PC-3 (cell line): ENCODE measurements at regions not wholly inside any gene's neighbourhood (a gene's known extent, or its start where the extent isn't known, plus 50 kb on each side); places are given as distances from the start of the nearest gene placed in this dataset.

Experiments used
- ATAC-seq: fragments of 200-7000 bp; cut with Tn5 transposase; 2 replicates; pipeline ENCODE4 v1.9.1; 2020; ENCODE audit warnings: mild to moderate bottlenecking, moderate library complexity
- BruUV-seq: library from RNA; stranded (reverse); fragments of 400-500 nt; replicated peaks from 2 replicates; lab custom pipeline; 2021; lab: Mats Ljungman, UMichigan
- CTCF ChIA-PET: fragments of 300-600 bp; sonication (Branson Sonifier 250); formaldehyde crosslinking; loops from one replicate; lab custom pipeline; 2022; ENCODE audit warnings: antibody characterized with exemption; lab: Charles Lee
- POLR2A ChIA-PET: fragments of 300-600 bp; sonication (Branson Sonifier 250); formaldehyde crosslinking; loops from one replicate; lab custom pipeline; 2022; ENCODE audit warnings: antibody characterized with exemption; ENCODE audit not compliant: unreplicated experiment; lab: Charles Lee
- DNase-seq: peaks from one replicate; pipeline ENCODE4 v3.0.0-alpha.2; 2015
- H2AFZ ChIP-seq: fragments of 300-600 bp; sonication (generic); 2 replicates; pipeline ENCODE4 v1.6.0; 2016; ENCODE audit warnings: antibody characterized with exemption, low read length
- H3F3A ChIP-seq: fragments of 300-600 bp; sonication (generic); one replicate; pipeline ENCODE4 v1.6.0; 2017; ENCODE audit warnings: antibody characterized with exemption, low read length, control low read depth, mild to moderate bottlenecking; ENCODE audit not compliant: unreplicated experiment
- H3K27ac ChIP-seq: fragments of 300-600 bp; sonication (generic); 2 replicates; pipeline ENCODE4 v1.5.1; 2016; ENCODE audit warnings: mild to moderate bottlenecking, low read length
- H3K27me3 ChIP-seq: fragments of 300-600 bp; sonication (generic); 2 replicates; pipeline ENCODE4 v1.6.1; 2016; ENCODE audit warnings: low read length, mixed read lengths
- H3K36me3 ChIP-seq: fragments of 300-600 bp; sonication (generic); 2 replicates; pipeline ENCODE4 v1.6.1; 2016; ENCODE audit warnings: low read depth, mixed run types, low read length, mixed read lengths
- H3K4me1 ChIP-seq: fragments of 300-600 bp; sonication (generic); 2 replicates; pipeline ENCODE4 v1.5.1; 2016; ENCODE audit warnings: low read length; ENCODE audit not compliant: insufficient read depth
- H3K4me2 ChIP-seq: fragments of 300-600 bp; sonication (generic); 2 replicates; pipeline ENCODE4 v1.6.0; 2016; ENCODE audit warnings: low read length
- H3K4me3 ChIP-seq: fragments of 300-600 bp; sonication (generic); 2 replicates; pipeline ENCODE4 v1.5.1; 2016; ENCODE audit warnings: mild to moderate bottlenecking, low read length, mixed read lengths
- H3K79me2 ChIP-seq: fragments of 300-600 bp; sonication (generic); 2 replicates; pipeline ENCODE4 v1.6.1; 2017; ENCODE audit warnings: low read length, mixed read lengths
- H3K9ac ChIP-seq: fragments of 300-600 bp; sonication (generic); 2 replicates; pipeline ENCODE4 v1.6.0; 2016; ENCODE audit warnings: mild to moderate bottlenecking, low read length
- H3K9me2 ChIP-seq: fragments of 300-600 bp; sonication (generic); replicated peaks from 2 replicates; pipeline ENCODE4 v1.6.1; 2016; ENCODE audit warnings: mixed run types, low read length, mixed read lengths
- H3K9me3 ChIP-seq: fragments of 300-600 bp; sonication (generic); 2 replicates; pipeline ENCODE4 v1.6.1; 2016; ENCODE audit warnings: low read length, mixed read lengths
- H4K20me1 ChIP-seq: fragments of 300-600 bp; sonication (generic); 2 replicates; pipeline ENCODE4 v1.6.1; 2016; ENCODE audit warnings: low read length, mixed read lengths
- CTCF ChIP-seq: fragments of 300-600 bp; sonication (generic); conservative IDR thresholded peaks from 2 replicates; pipeline ENCODE4 v1.5.1; 2017; ENCODE audit warnings: antibody characterized with exemption, low read depth, mild to moderate bottlenecking, low read length
- EZH2 ChIP-seq: fragments of 300-600 bp; sonication (generic); IDR thresholded peaks from one replicate; pipeline ENCODE4 v1.6.1; 2017; ENCODE audit warnings: antibody characterized with exemption, mild to moderate bottlenecking, low read length; ENCODE audit not compliant: unreplicated experiment
- EZH2phosphoT487 ChIP-seq: fragments of 300-600 bp; sonication (generic); IDR thresholded peaks from 2 replicates; pipeline ENCODE4 v1.6.1; 2018; ENCODE audit warnings: mild to moderate bottlenecking, antibody characterized with exemption, low read length, borderline replicate concordance
- intact Hi-C: fragments of 100-400 bp; cut with micrococcal nuclease; formaldehyde crosslinking; loops from 2 replicates; pipeline ENCODE4 v1.9.0; 2023

- no peaks in the 10 kb centered on the region for H3F3A ChIP-seq
- H3K4me2 ChIP-seq: no peak overlapping the region
- no peaks in the 10 kb centered on the region for H3K36me3 ChIP-seq
- H3K27me3 ChIP-seq: no peaks in the 10 kb centered on the region
- no peak overlapping the region for H3K9ac ChIP-seq
- no peaks in the 10 kb centered on the region for H3K79me2 ChIP-seq
- no peak for DNase-seq
- intact Hi-C loops: no loop called here
- ChIA-PET POLR2A (no interaction called here), CTCF (no interaction called here)
- TF ChIP-seq EZH2phosphoT487: no peak
- TF ChIP-seq CTCF: no peak
- no peak for TF ChIP-seq EZH2
- H3K9me2 ChIP-seq: no peaks in the 10 kb centered on the region
- no TSS peak for BruUV-seq
- H3K27ac ChIP-seq: no peak overlapping the region
- H3K9me3 ChIP-seq: no peaks in the 10 kb centered on the region
- H2AFZ ChIP-seq: no peak overlapping the region
- no peaks in the 10 kb centered on the region for H3K4me1 ChIP-seq
- no peak overlapping the region for H3K4me3 ChIP-seq
- ATAC-seq: no peak
- no peaks in the 10 kb centered on the region for H4K20me1 ChIP-seq
Measured at GRCh38 chr13:30091691-30092090, 215.7 kb downstream of the KATNAL1 start.

GRCh38 chr13:30091035-30091434 lies 216.3 kb downstream of the KATNAL1 start:
- intact Hi-C loops: no loop called here
- ChIA-PET POLR2A (no interaction called here), CTCF (no interaction called here)
- H3K9me3 ChIP-seq: no peaks in the 10 kb centered on the region
- no peaks in the 10 kb centered on the region for H3K4me1 ChIP-seq
- H3K4me3 ChIP-seq: no peak overlapping the region
- H3K9ac ChIP-seq: no peak overlapping the region
- H3K36me3 ChIP-seq: no peaks in the 10 kb centered on the region
- no TSS peak for BruUV-seq
- H3F3A ChIP-seq: no peaks in the 10 kb centered on the region
- TF ChIP-seq EZH2phosphoT487: no peak
- TF ChIP-seq CTCF: no peak
- no peak for TF ChIP-seq EZH2
- no peaks in the 10 kb centered on the region for H3K9me2 ChIP-seq
- DNase-seq: no peak
- H3K79me2 ChIP-seq: no peaks in the 10 kb centered on the region
- H4K20me1 ChIP-seq: no peaks in the 10 kb centered on the region
- H2AFZ ChIP-seq: no peak overlapping the region
- ATAC-seq: no peak
- no peak overlapping the region for H3K4me2 ChIP-seq
- no peak overlapping the region for H3K27ac ChIP-seq
- H3K27me3 ChIP-seq: no peaks in the 10 kb centered on the region

- peaks cover 5% of the 10 kb centered on the region; the same call in 1 of the 2 replicates for H3K9me3 ChIP-seq
- no TSS peak for BruUV-seq
- DNase-seq: no peak
- H3K4me1 ChIP-seq: no peaks in the 10 kb centered on the region
- H3K9me2 ChIP-seq: no peaks in the 10 kb centered on the region
- ChIA-PET POLR2A (no interaction called here), CTCF (no interaction called here)
- no peak overlapping the region for H3K27ac ChIP-seq
- H3K79me2 ChIP-seq: no peaks in the 10 kb centered on the region
- no peak overlapping the region for H3K4me2 ChIP-seq
- H2AFZ ChIP-seq: no peak overlapping the region
- no peaks in the 10 kb centered on the region for H3F3A ChIP-seq
- intact Hi-C loops: no loop called here
- no peaks in the 10 kb centered on the region for H4K20me1 ChIP-seq
- H3K27me3 ChIP-seq: no peaks in the 10 kb centered on the region
- no peak overlapping the region for H3K9ac ChIP-seq
- no peak overlapping the region for H3K4me3 ChIP-seq
- no peak for ATAC-seq
- TF ChIP-seq CTCF (no peak), EZH2phosphoT487 (no peak)
- H3K36me3 ChIP-seq: no peaks in the 10 kb centered on the region
Measured at GRCh38 chr13:30088312-30088855, 219.0 kb downstream of the KATNAL1 start.
